NCI-H510A (cell line): ENCODE measurements at regions not wholly inside any gene's neighbourhood (a gene's known extent, or its start where the extent isn't known, plus 50 kb on each side); places are given as distances from the start of the nearest gene placed in this dataset.

ENCODE experiments used
- DNase-seq: peaks from one replicate; lab custom pipeline; 2025; lab: John Stamatoyannopoulos, UW

DNA sequence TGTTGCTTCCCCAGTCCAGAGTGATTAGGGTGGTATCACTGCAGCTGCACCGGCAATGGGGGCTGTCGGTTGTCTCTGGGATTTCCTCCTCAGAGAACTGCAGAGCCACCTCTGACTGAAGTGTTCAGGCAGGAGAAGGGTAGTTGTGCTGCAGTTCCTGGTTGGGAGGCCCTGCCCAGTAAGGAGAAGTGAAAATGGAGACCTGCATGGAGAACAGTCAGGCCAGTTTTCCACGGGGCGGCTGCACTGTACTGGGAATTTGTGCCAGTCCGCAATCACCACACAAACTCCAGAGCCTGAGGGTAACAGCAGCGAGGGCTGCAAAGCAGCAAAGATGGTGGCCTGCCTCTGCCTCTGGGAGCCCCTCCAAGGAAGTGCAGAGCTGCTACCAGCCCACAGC lies 58.1 kb upstream of the CCDC190 start:
- no peak for DNase-seq

DNA sequence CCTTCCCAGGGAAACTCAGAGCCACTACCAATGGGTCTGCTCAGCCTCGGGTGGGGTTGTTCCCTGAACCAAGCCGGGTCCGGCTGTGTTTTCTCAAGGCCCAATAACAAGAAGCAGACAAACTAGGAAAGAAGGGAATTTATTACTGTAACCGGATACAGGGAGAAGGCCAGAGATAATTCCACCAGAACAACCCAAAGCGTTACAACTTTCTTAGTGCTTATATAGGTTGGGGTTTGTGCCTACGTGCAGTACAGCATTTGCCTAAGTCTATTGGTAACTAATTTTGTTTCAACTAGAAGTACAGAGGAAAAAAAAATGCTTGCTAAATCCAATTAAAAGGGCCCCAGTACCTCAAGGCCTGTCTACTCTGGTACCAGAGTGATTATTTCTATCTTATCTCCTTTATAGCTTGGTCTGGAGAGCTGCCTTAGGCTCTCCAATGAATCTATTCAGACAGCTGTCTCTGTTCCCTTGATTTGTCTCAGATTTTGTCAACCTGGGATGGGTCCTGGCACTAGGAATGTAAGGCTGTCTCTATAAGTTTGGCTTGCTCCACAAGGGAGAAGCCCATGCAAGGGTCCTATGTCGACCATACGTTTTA lies 57.3 kb upstream of the CCDC190 start:
- DNase-seq, result no peak

DNA sequence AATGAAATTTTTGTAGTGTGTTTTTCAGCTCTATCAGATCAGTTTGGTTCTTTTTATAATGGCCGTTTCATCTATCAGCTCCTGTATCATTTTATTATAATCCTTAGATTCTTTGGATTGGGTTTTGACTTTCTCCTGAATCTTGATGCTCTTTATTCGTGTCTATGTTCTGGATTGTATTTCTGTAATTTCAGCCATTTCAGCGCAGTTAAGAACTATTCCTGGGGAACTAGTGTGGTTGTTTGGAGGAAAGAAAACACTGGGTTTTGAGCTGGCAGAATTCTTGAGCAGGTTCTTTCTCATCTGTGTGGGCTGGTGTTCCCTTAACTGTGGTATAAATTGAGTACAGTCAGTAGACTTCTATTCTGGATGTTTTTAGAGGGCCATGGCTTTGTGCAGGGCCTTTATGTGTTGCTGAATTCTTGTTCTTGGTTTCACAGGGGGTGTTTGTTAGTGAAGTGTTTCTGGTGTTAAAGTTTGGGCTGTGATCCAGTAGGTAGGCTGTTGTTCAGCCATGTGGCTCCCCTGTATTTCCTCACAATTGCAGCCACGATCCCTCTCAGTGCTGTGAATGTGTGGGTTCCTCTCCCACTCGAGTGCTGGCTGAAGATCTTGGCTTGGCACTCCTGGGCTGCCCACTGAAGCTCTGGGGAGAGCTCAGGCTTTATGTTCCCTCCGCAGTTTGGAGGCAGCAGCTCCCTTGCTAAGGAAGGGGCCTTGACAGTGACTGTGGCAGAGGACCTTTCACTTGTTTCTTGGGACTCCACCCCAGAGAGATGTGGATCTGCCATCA lies 56.0 kb upstream of the CCDC190 start:
- DNase-seq, result no peak

DNA sequence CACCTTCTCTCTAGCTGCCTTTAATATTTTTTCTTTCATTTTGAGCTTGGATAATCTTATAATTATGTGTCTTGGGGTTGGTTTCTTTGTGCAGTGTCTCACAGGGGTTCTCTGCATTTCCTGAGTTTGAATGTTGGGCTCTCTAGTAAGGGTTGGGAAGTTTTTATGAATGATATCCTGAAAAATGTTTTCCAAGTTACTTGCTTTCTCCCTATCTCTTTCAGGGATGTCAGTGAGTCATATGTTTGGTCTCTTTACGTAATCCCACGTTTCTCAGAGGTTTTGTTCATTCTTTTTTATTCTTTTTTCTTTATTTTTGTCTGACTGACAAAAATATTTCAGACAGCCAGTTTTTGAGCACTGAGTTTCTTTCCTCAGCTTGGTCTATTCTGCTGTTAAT lies 55.4 kb upstream of the CCDC190 start:
- no peak for DNase-seq

DNA sequence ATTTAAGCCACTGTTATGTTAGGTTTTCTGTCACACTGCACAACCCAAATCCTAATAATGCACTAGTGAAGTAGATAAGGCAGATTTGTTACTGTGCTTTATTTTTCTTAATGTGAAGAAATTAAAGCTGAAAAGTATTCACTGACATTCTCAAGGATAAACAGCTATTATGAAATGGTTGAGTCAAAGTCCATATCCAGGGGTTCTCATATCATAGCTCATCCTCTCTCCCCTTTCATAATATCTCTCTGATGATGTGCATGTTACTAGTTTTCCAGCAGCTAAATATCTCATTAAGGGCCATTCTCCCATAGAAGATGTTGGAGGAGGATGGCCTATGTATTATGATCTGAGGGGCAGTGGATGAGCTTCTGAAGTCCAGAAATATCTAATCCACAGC lies 53.6 kb upstream of the CCDC190 start:
- DNase-seq, result no peak

DNA sequence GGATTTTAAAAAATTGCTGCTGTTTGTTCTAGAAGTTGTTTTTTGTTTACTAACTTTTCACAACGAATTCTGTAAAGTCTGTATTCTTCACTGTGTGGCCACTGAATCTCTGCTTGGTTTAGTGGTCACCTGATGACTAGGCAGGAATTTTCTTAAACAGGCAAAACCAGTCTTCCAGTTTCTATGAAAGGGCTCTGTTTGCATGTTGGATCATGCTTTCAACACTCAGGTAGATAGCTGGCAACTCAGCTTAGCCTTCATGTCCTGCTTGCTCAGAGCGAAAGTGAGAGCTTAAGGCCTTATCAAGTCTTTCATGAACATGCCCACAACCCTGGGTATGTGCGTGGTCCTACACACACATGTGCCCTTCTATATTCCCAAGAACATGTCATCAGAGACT lies 52.4 kb upstream of the CCDC190 start:
- no peak for DNase-seq

DNA sequence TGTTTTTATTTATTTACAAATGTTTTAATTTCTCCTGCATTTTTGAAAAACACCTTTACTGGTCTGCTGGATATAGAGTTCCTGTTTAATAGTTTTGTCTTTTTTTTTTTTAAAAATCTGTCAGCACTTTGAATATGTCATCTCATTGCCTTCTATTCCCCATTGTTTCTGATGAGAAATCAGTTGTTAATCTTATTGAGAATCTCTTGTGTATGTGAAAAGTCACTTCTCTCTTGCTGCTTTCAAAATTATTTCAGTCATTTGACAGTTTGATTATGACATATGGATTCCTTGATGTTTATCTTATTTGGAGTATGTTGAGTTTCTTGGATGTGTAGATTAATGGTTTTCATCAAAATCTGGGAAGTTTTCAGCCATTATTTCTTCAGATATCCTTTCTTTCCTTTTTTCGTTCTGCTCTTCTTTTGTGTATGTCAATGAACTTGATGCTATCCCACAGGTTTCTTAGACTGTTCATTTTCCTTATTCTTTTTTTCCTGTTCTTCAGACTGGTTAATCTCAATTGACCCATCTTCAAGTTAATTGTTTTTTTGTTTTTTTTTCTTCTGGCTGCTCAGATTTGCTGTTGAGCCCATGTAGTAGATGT lies 51.2 kb upstream of the CCDC190 start:
- no peak for DNase-seq
